ENCODE measurements at regions not wholly inside any gene's neighbourhood (a gene's known extent, or its start where the extent isn't known, plus 50 kb on each side); places are given as distances from the start of the nearest gene placed in this dataset.

DNA sequence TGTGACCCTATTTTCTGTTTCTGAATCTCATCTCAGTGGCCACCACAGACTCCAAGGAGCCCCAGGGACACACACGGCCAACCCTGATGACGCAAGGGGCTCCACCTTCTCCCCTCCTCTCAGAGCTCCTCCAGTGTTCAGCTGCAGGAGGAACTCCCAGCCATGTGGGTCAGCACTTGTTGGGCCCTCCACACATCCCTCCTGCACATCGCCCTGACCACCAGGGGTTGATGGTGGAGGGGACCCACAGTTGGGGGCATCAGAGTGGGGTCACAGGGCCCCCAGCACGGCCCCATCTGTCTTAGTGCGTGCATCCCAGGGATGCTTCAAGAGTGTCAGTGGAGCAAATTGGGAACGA lies 499.6 kb downstream of the BRD1 start:
- TF ChIP-seq, protein P1, sequence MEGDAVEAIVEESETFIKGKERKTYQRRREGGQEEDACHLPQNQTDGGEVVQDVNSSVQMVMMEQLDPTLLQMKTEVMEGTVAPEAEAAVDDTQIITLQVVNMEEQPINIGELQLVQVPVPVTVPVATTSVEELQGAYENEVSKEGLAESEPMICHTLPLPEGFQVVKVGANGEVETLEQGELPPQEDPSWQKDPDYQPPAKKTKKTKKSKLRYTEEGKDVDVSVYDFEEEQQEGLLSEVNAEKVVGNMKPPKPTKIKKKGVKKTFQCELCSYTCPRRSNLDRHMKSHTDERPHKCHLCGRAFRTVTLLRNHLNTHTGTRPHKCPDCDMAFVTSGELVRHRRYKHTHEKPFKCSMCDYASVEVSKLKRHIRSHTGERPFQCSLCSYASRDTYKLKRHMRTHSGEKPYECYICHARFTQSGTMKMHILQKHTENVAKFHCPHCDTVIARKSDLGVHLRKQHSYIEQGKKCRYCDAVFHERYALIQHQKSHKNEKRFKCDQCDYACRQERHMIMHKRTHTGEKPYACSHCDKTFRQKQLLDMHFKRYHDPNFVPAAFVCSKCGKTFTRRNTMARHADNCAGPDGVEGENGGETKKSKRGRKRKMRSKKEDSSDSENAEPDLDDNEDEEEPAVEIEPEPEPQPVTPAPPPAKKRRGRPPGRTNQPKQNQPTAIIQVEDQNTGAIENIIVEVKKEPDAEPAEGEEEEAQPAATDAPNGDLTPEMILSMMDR (IDR thresholded peaks at IDR 0.05 in 8 of 11, conservative IDR thresholded peaks at IDR 0.05 in 3 of 11): no peak
- TF ChIP-seq POLR2A (IDR thresholded peaks at IDR 0.05): no peak

Data from spleen (tissue), 7 donors.